GM13976 (cell line): ENCODE measurements at regions not wholly inside any gene's neighbourhood (a gene's known extent, or its start where the extent isn't known, plus 50 kb on each side); places are given as distances from the start of the nearest gene placed in this dataset.

Experiments
- DNase-seq: peaks from one replicate; pipeline ENCODE4 v3.0.0; 2012; ENCODE audit warnings: low spot score
- CTCF ChIP-seq: IDR thresholded peaks from 2 replicates; pipeline ENCODE4 v1.5.1; 2012; ENCODE audit warnings: borderline replicate concordance, mild to moderate bottlenecking; ENCODE audit not compliant: insufficient read depth; ENCODE audit errors: extremely low read depth, missing control alignments, control extremely low read depth
- in situ Hi-C: fragments of 300-500 bp; cut with MboI; formaldehyde crosslinking; loops from one replicate; pipeline ENCODE4 v1.12.0; 2022; ENCODE audit warnings: low sequenced_read_pairs, mixed read lengths, inconsistent platforms; ENCODE audit not compliant: unreplicated experiment

- DNase-seq: no peak
- in situ Hi-C loops: no loop called here
- TF ChIP-seq CTCF: no peak
These were observed 236.8 kb downstream of the OPA1 start for GRCh38 chr3:193829781-193830180.

GRCh38 chr3:193830791-193831191, 237.8 kb downstream of the OPA1 start:
- no peak for DNase-seq
- in situ Hi-C loops: no loop called here
- TF ChIP-seq CTCF: no peak

GRCh38 chr3:193831495-193832455, 238.8 kb downstream of the OPA1 start:
- TF ChIP-seq CTCF: no peak
- DNase-seq: peak; percentile 51

GRCh38 chr3:193832833-193833413, 239.9 kb downstream of the OPA1 start:
- DNase-seq: no peak
- in situ Hi-C loops: no loop called here
- TF ChIP-seq CTCF: no peak

More at GRCh38 chr3:193831495-193832455, 238.8 kb downstream of the OPA1 start:
- in situ Hi-C loops: no loop called here

GRCh38 chr3:193833592-193833991, 240.6 kb downstream of the OPA1 start:
- in situ Hi-C loops: no loop called here
- no peak for TF ChIP-seq CTCF
- no peak for DNase-seq

GRCh38 chr3:193835414-193835813, 242.4 kb downstream of the OPA1 start:
- no peak for TF ChIP-seq CTCF
- no peak for DNase-seq
- in situ Hi-C loops: no loop called here
